Thoracic aorta (tissue), 2 donors: ENCODE measurements at regions not wholly inside any gene's neighbourhood (a gene's known extent, or its start where the extent isn't known, plus 50 kb on each side); places are given as distances from the start of the nearest gene placed in this dataset.

Experiments
- ATAC-seq: fragments of 150-250 bp; one replicate; pipeline ENCODE4 v1.8.0; 2017; ENCODE audit warnings: low read depth; ENCODE audit not compliant: insufficient number of reproducible peaks, low FRiP score
- DNase-seq: peaks from one replicate; pipeline ENCODE4 v3.0.0-alpha.2; 2020; ENCODE audit warnings: low spot score
- H3K27ac ChIP-seq, 2 donors: fragments of 200-600 bp; sonication (generic); 1 replicate in 1 of 2; 2 replicates in 1 of 2; pipeline ENCODE4 v1.5.1; 2016; ENCODE audit warnings: mild to moderate bottlenecking in 2 of 2, moderate library complexity in 2 of 2
- H3K27me3 ChIP-seq: fragments of 200-600 bp; sonication (generic); replicated peaks from 2 replicates; pipeline ENCODE4 v1.6.0; 2016; ENCODE audit warnings: mild to moderate bottlenecking; ENCODE audit not compliant: insufficient read depth
- H3K36me3 ChIP-seq: fragments of 200-600 bp; sonication (generic); one replicate; pipeline ENCODE4 v1.5.1; 2016
- H3K4me1 ChIP-seq, 2 donors: fragments of 200-600 bp; sonication (generic); 1 replicate in 1 of 2; 2 replicates in 1 of 2; pipeline versions ENCODE4 v1.5.1 to v1.6.0; 2016; ENCODE audit warnings: low read depth in 2 of 2, mild to moderate bottlenecking in 1 of 2; ENCODE audit not compliant: control insufficient read depth in 1 of 2
- H3K4me3 ChIP-seq: fragments of 200-600 bp; sonication (generic); 2 replicates; pipeline ENCODE4 v1.5.1; 2016; ENCODE audit warnings: mild to moderate bottlenecking
- H3K9me3 ChIP-seq: fragments of 200-600 bp; sonication (generic); 2 replicates; pipeline ENCODE4 v1.5.1; 2016
- TF ChIP-seq, protein P1 (sequence below): fragments of 200-600 bp; sonication (generic); IDR thresholded peaks from one replicate; pipeline ENCODE4 v1.5.1; 2019; ENCODE audit warnings: antibody characterized with exemption

GRCh38 chr15:97171556-97171955 lies 788.9 kb upstream of the ARRDC4 start:
- H3K27ac ChIP-seq: no peak overlapping the region
- H3K9me3 ChIP-seq: no peaks in the 10 kb centered on the region
- H3K27me3 ChIP-seq: no peaks in the 10 kb centered on the region
- TF ChIP-seq, protein P1, sequence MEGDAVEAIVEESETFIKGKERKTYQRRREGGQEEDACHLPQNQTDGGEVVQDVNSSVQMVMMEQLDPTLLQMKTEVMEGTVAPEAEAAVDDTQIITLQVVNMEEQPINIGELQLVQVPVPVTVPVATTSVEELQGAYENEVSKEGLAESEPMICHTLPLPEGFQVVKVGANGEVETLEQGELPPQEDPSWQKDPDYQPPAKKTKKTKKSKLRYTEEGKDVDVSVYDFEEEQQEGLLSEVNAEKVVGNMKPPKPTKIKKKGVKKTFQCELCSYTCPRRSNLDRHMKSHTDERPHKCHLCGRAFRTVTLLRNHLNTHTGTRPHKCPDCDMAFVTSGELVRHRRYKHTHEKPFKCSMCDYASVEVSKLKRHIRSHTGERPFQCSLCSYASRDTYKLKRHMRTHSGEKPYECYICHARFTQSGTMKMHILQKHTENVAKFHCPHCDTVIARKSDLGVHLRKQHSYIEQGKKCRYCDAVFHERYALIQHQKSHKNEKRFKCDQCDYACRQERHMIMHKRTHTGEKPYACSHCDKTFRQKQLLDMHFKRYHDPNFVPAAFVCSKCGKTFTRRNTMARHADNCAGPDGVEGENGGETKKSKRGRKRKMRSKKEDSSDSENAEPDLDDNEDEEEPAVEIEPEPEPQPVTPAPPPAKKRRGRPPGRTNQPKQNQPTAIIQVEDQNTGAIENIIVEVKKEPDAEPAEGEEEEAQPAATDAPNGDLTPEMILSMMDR: no peak
- H3K36me3 ChIP-seq: no peaks in the 10 kb centered on the region
- DNase-seq (no peak), ATAC-seq (no peak)
- H3K4me1 ChIP-seq: no peaks in the 10 kb centered on the region
- H3K4me3 ChIP-seq: no peak overlapping the region

GRCh38 chr15:97174886-97175540 lies 785.5 kb upstream of the ARRDC4 start:
- ATAC-seq (no peak), DNase-seq (no peak)
- Histone ChIP-seq H3K4me3 (no peak overlapping the region), H3K27ac (no peak overlapping the region), H3K36me3 (no peaks in the 10 kb centered on the region), H3K4me1 (no peaks in the 10 kb centered on the region), H3K27me3 (no peaks in the 10 kb centered on the region), H3K9me3 (no peaks in the 10 kb centered on the region)
- TF ChIP-seq, protein P1: no peak

- Histone ChIP-seq H3K27ac (no peak overlapping the region), H3K4me1 (no peaks in the 10 kb centered on the region), H3K27me3 (no peaks in the 10 kb centered on the region), H3K4me3 (no peak overlapping the region), H3K36me3 (no peaks in the 10 kb centered on the region), H3K9me3 (no peaks in the 10 kb centered on the region)
- TF ChIP-seq, protein P1: no peak
- no peak for DNase-seq
- ATAC-seq: no peak
These were observed 783.3 kb upstream of the ARRDC4 start for GRCh38 chr15:97177151-97177577.

- no peaks in the 10 kb centered on the region for H3K27me3 ChIP-seq
- H3K9me3 ChIP-seq: no peaks in the 10 kb centered on the region
- ATAC-seq: no peak
These were observed 777.9 kb upstream of the ARRDC4 start for GRCh38 chr15:97182581-97182980.

DNA sequence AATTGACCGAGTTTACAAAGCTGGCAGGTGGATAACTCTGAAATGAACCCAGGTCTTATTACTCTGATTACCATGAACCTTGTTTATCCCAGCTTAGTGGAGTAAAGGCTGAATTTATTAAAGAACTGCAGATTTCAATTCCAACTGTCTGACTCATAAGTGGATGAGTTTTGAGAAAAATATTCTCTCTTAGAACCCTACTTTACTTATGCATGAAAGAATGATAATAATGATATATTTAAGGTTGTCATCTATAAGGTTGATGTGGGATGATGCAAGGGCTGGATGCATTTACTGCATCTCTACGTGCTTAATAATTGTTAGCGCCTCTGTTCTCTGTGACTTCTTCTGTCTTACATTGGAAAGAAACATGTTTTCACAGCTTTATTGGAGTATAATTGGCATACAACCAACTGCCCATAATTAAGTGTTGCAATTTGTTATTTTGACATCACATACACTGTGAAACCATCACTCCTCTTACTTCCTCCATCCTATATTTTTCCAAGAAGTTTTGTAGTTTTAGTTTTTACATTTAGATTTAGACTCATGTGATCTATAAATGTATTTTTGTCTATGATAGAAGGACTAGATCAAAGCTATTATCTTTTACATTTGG lies 771.2 kb upstream of the ARRDC4 start:
- Histone ChIP-seq H3K4me3 (no peak overlapping the region), H3K4me1 (no peaks in the 10 kb centered on the region), H3K36me3 (no peaks in the 10 kb centered on the region), H3K27ac (no peak overlapping the region), H3K9me3 (no peaks in the 10 kb centered on the region), H3K27me3 (no peaks in the 10 kb centered on the region)
- TF ChIP-seq, protein P1: no peak
- DNase-seq (no peak), ATAC-seq (no peak)

More at GRCh38 chr15:97182581-97182980, 777.9 kb upstream of the ARRDC4 start:
- Histone ChIP-seq H3K27ac (no peak overlapping the region), H3K36me3 (no peaks in the 10 kb centered on the region), H3K4me1 (no peaks in the 10 kb centered on the region), H3K4me3 (no peak overlapping the region)
- DNase-seq: no peak
- TF ChIP-seq, protein P1: no peak
